ENCODE measurements at regions not wholly inside any gene's neighbourhood (a gene's known extent, or its start where the extent isn't known, plus 50 kb on each side); places are given as distances from the start of the nearest gene placed in this dataset.

DNA sequence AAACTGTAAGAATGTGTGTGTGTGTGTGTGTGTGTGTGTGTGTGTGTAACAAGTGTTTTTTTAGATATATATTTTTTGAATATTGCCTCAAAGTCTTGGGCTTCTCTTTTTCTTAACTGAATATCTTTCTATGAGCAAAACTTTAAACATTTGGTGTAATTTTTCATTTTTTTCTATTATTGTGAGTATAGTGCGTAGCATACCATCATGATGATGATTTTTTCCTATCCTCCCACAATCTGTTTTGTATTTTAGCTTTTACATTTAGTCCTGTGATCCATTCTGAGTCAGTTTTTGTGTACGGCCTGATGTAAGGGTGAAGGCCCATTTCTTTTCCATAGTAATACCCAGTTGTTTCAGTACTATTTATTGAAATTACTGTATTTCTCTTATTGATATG lies 680.6 kb downstream of the TTLL7 start:
- TF ChIP-seq, protein P1, sequence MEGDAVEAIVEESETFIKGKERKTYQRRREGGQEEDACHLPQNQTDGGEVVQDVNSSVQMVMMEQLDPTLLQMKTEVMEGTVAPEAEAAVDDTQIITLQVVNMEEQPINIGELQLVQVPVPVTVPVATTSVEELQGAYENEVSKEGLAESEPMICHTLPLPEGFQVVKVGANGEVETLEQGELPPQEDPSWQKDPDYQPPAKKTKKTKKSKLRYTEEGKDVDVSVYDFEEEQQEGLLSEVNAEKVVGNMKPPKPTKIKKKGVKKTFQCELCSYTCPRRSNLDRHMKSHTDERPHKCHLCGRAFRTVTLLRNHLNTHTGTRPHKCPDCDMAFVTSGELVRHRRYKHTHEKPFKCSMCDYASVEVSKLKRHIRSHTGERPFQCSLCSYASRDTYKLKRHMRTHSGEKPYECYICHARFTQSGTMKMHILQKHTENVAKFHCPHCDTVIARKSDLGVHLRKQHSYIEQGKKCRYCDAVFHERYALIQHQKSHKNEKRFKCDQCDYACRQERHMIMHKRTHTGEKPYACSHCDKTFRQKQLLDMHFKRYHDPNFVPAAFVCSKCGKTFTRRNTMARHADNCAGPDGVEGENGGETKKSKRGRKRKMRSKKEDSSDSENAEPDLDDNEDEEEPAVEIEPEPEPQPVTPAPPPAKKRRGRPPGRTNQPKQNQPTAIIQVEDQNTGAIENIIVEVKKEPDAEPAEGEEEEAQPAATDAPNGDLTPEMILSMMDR (IDR thresholded peaks at IDR 0.05; ENCODE audit: low read depth, low read length, poor library complexity, severe bottlenecking), result no peak
- no peak for TF ChIP-seq EZH2phosphoT487 (IDR thresholded peaks at IDR 0.05; ENCODE audit: borderline replicate concordance, low read length)
